Activated CD4-positive, alpha-beta T cell treated with anti-CD3 and anti-CD28 coated beads for 36 hours (primary cell): ENCODE measurements at regions not wholly inside any gene's neighbourhood (a gene's known extent, or its start where the extent isn't known, plus 50 kb on each side); places are given as distances from the start of the nearest gene placed in this dataset.

Experiments
- ATAC-seq: fragments of 200-7000 bp; cut with Tn5 transposase; one replicate; pipeline ENCODE4 v1.10.0; 2021; ENCODE audit warnings: mild to moderate bottlenecking, moderate library complexity
- CTCF ChIA-PET: fragments of 350-600 bp; sonication (Branson Sonifier 250); formaldehyde crosslinking; loops from one replicate; lab custom pipeline; 2021; ENCODE audit warnings: antibody characterized with exemption; lab: Charles Lee
- POLR2A ChIA-PET: fragments of 350-600 bp; sonication (Branson Sonifier 250); formaldehyde crosslinking; loops from one replicate; lab custom pipeline; 2021; ENCODE audit warnings: antibody characterized with exemption, inconsistent platforms; lab: Charles Lee
- DNase-seq: peaks from one replicate; pipeline ENCODE4 v3.0.0-alpha.2; 2020
- H3K27ac Mint-ChIP-seq: one replicate; pipeline ENCODE4 v1.8.0; 2021; ENCODE audit warnings: mixed read lengths
- H3K27me3 Mint-ChIP-seq: one replicate; pipeline ENCODE4 v1.8.0; 2021; ENCODE audit warnings: mixed read lengths
- H3K36me3 Mint-ChIP-seq: one replicate; pipeline ENCODE4 v1.8.0; 2021; ENCODE audit warnings: low read depth, mixed read lengths
- H3K4me1 Mint-ChIP-seq: one replicate; pipeline ENCODE4 v1.8.0; 2021; ENCODE audit warnings: mixed read lengths
- H3K4me3 Mint-ChIP-seq: one replicate; pipeline ENCODE4 v1.8.0; 2021; ENCODE audit warnings: mild to moderate bottlenecking, moderate library complexity, mixed read lengths
- H3K9me3 Mint-ChIP-seq: one replicate; pipeline ENCODE4 v1.8.0; 2021; ENCODE audit warnings: low read depth, mixed read lengths
- intact Hi-C, 2 experiments: fragments of 100-400 bp; cut with DNase I in 1 of 2; cut with micrococcal nuclease in 1 of 2; formaldehyde crosslinking; loops; one replicate each; pipeline versions ENCODE4 v1.14.2 to v1.15.1; 2022 to 2024; cut with DNase I, micrococcal nuclease

- no peak overlapping the region for H3K4me3 Mint-ChIP-seq
- no peaks in the 10 kb centered on the region for H3K9me3 Mint-ChIP-seq
- POLR2A ChIA-PET, result no interaction called here
- intact Hi-C loops, result no loop called here
- H3K27ac Mint-ChIP-seq, result no peak overlapping the region
- H3K36me3 Mint-ChIP-seq, result no peaks in the 10 kb centered on the region
- DNase-seq, result no peak
- no peaks in the 10 kb centered on the region for H3K4me1 Mint-ChIP-seq
- no peaks in the 10 kb centered on the region for H3K27me3 Mint-ChIP-seq
- CTCF ChIA-PET, result interaction anchor here (0.6 to 3.1 kb wide), 5 partner anchors 18 to 207 kb away, joined by 3 to 9 read pairs (median 4); no protein-coding TSS in a partner anchor
- no peak for ATAC-seq
Measured at GRCh38 chr1:200281201-200281835, 128.5 kb downstream of the ZNF281 start.

- no peaks in the 10 kb centered on the region for H3K27me3 Mint-ChIP-seq
- no peak overlapping the region for H3K27ac Mint-ChIP-seq
- CTCF ChIA-PET, result interaction anchor here (0.6 to 3.1 kb wide), 14 partner anchors 9 to 243 kb away, joined by 3 to 9 read pairs (median 4); no protein-coding TSS in a partner anchor
- H3K36me3 Mint-ChIP-seq, result no peaks in the 10 kb centered on the region
- POLR2A ChIA-PET, result no interaction called here
- ATAC-seq (no peak), DNase-seq (peak; percentile 51)
- no peak overlapping the region for H3K4me3 Mint-ChIP-seq
- no peaks in the 10 kb centered on the region for H3K4me1 Mint-ChIP-seq
- no peaks in the 10 kb centered on the region for H3K9me3 Mint-ChIP-seq
- intact Hi-C loops, result loop anchor here (1.0 to 10.0 kb wide), 5 partner anchors 145 to 596 kb away; no protein-coding TSS in a partner anchor
Measured at GRCh38 chr1:200279810-200280411, 129.9 kb downstream of the ZNF281 start.

- Mint-ChIP-seq H3K36me3 (no peaks in the 10 kb centered on the region), H3K4me3 (no peak overlapping the region), H3K27me3 (no peaks in the 10 kb centered on the region), H3K9me3 (no peaks in the 10 kb centered on the region), H3K27ac (no peak overlapping the region), H3K4me1 (peaks cover 8% of the 10 kb centered on the region)
- no peak for ATAC-seq
- CTCF ChIA-PET, result interaction anchor here (1.0 to 1.8 kb wide), 2 partner anchors 26 to 213 kb away, joined by 4 to 7 read pairs; no protein-coding TSS in a partner anchor
- intact Hi-C loops, result loop anchor here (2.0 to 10.0 kb wide), 3 partner anchors 137 to 331 kb away; no protein-coding TSS in a partner anchor
- POLR2A ChIA-PET, result no interaction called here
- DNase-seq, result no peak
Measured at GRCh38 chr1:200275816-200276453, 133.9 kb downstream of the ZNF281 start.

GRCh38 chr1:200275415-200275814 lies 134.4 kb downstream of the ZNF281 start:
- Mint-ChIP-seq H3K27ac (no peak overlapping the region), H3K4me1 (peaks cover 8% of the 10 kb centered on the region), H3K27me3 (no peaks in the 10 kb centered on the region), H3K9me3 (no peaks in the 10 kb centered on the region), H3K4me3 (no peak overlapping the region), H3K36me3 (no peaks in the 10 kb centered on the region)
- POLR2A ChIA-PET, result no interaction called here
- ATAC-seq, result no peak
- intact Hi-C loops, result loop anchor here in 1 of 2 experiments (10.0 kb wide), 2 partner anchors 141 to 331 kb away; no protein-coding TSS in a partner anchor
- DNase-seq, result no peak
- CTCF ChIA-PET, result interaction anchor here (1.0 to 1.8 kb wide), 2 partner anchors 26 to 213 kb away, joined by 4 to 7 read pairs; no protein-coding TSS in a partner anchor

- Mint-ChIP-seq H3K27me3 (no peaks in the 10 kb centered on the region), H3K9me3 (no peaks in the 10 kb centered on the region), H3K4me3 (no peak overlapping the region), H3K27ac (no peak overlapping the region), H3K36me3 (no peaks in the 10 kb centered on the region), H3K4me1 (peaks cover 8% of the 10 kb centered on the region)
- no peak for ATAC-seq
- ChIA-PET POLR2A (no interaction called here), CTCF (interaction anchor here (0.5 to 1.8 kb wide), 2 partner anchors 12 to 215 kb away, joined by 3 to 7 read pairs; no protein-coding TSS in a partner anchor)
- intact Hi-C loops, result loop anchor here in 1 of 2 experiments (10.0 kb wide), 2 partner anchors 139 to 329 kb away; no protein-coding TSS in a partner anchor
- DNase-seq, result no peak
Measured at GRCh38 chr1:200274116-200274515, 135.7 kb downstream of the ZNF281 start.

GRCh38 chr1:200272481-200273068 lies 137.3 kb downstream of the ZNF281 start:
- ATAC-seq (no peak), DNase-seq (no peak)
- Mint-ChIP-seq H3K27me3 (no peaks in the 10 kb centered on the region), H3K9me3 (no peaks in the 10 kb centered on the region), H3K27ac (no peak overlapping the region), H3K4me1 (peaks cover 8% of the 10 kb centered on the region), H3K4me3 (no peak overlapping the region), H3K36me3 (no peaks in the 10 kb centered on the region)
- intact Hi-C loops, result loop anchor here in 1 of 2 experiments (10.0 kb wide), 2 partner anchors 138 to 328 kb away; no protein-coding TSS in a partner anchor
- POLR2A ChIA-PET, result no interaction called here
- CTCF ChIA-PET, result interaction anchor here (0.7 kb wide), 1 partner anchor 216 kb away, joined by 3 read pairs; no protein-coding TSS in a partner anchor

- Mint-ChIP-seq H3K9me3 (no peaks in the 10 kb centered on the region), H3K36me3 (no peaks in the 10 kb centered on the region), H3K4me1 (peaks cover 8% of the 10 kb centered on the region), H3K27me3 (no peaks in the 10 kb centered on the region), H3K4me3 (no peak overlapping the region), H3K27ac (no peak overlapping the region)
- ChIA-PET POLR2A (no interaction called here), CTCF (interaction anchor here (0.5 kb wide), 1 partner anchor 36 kb away, joined by 3 read pairs; no protein-coding TSS in a partner anchor)
- DNase-seq (no peak), ATAC-seq (no peak)
- intact Hi-C loops, result no loop called here
Measured at GRCh38 chr1:200269256-200269655, 140.6 kb downstream of the ZNF281 start.

GRCh38 chr1:200267937-200268336 lies 141.9 kb downstream of the ZNF281 start:
- POLR2A ChIA-PET, result no interaction called here
- CTCF ChIA-PET, result interaction anchor here (1.6 kb wide), 1 partner anchor 221 kb away, joined by 3 read pairs; no protein-coding TSS in a partner anchor
- no peak overlapping the region for H3K27ac Mint-ChIP-seq

GRCh38 chr1:200267458-200267857 lies 142.4 kb downstream of the ZNF281 start:
- H3K27ac Mint-ChIP-seq, result no peak overlapping the region
- H3K27me3 Mint-ChIP-seq, result no peaks in the 10 kb centered on the region
- H3K4me1 Mint-ChIP-seq, result no peaks in the 10 kb centered on the region
- no peak for DNase-seq
- POLR2A ChIA-PET, result no interaction called here
- no peak for ATAC-seq
- CTCF ChIA-PET, result interaction anchor here (1.6 kb wide), 1 partner anchor 221 kb away, joined by 3 read pairs; no protein-coding TSS in a partner anchor
- intact Hi-C loops, result no loop called here
- H3K9me3 Mint-ChIP-seq, result no peaks in the 10 kb centered on the region
- H3K36me3 Mint-ChIP-seq, result no peaks in the 10 kb centered on the region
- no peak overlapping the region for H3K4me3 Mint-ChIP-seq

More at GRCh38 chr1:200267937-200268336, 141.9 kb downstream of the ZNF281 start:
- DNase-seq (no peak), ATAC-seq (no peak)
- intact Hi-C loops, result no loop called here
- Mint-ChIP-seq H3K4me3 (no peak overlapping the region), H3K9me3 (no peaks in the 10 kb centered on the region), H3K4me1 (peaks cover under 1% of the 10 kb centered on the region), H3K27me3 (no peaks in the 10 kb centered on the region), H3K36me3 (no peaks in the 10 kb centered on the region)

GRCh38 chr1:200266871-200267270 lies 143.0 kb downstream of the ZNF281 start:
- H3K4me3 Mint-ChIP-seq, result no peak overlapping the region

GRCh38 chr1:200265881-200266280 lies 144.0 kb downstream of the ZNF281 start:
- no peak overlapping the region for H3K4me3 Mint-ChIP-seq
- intact Hi-C loops, result no loop called here
- H3K27me3 Mint-ChIP-seq, result no peaks in the 10 kb centered on the region
- ChIA-PET POLR2A (no interaction called here), CTCF (no interaction called here)
- no peaks in the 10 kb centered on the region for H3K9me3 Mint-ChIP-seq
- ATAC-seq (no peak), DNase-seq (no peak)
- no peaks in the 10 kb centered on the region for H3K36me3 Mint-ChIP-seq
- H3K27ac Mint-ChIP-seq, result no peak overlapping the region
- no peaks in the 10 kb centered on the region for H3K4me1 Mint-ChIP-seq

More at GRCh38 chr1:200266871-200267270, 143.0 kb downstream of the ZNF281 start:
- Mint-ChIP-seq H3K36me3 (no peaks in the 10 kb centered on the region), H3K4me1 (no peaks in the 10 kb centered on the region), H3K27ac (no peak overlapping the region), H3K27me3 (no peaks in the 10 kb centered on the region), H3K9me3 (no peaks in the 10 kb centered on the region)
- ATAC-seq (no peak), DNase-seq (no peak)
- CTCF ChIA-PET, result interaction anchor here (1.1 to 1.6 kb wide), 2 partner anchors 13 to 222 kb away, joined by 3 to 6 read pairs; no protein-coding TSS in a partner anchor
- intact Hi-C loops, result no loop called here
- POLR2A ChIA-PET, result no interaction called here
